NCI-H510A treated with DMSO at 0.1 percent for 48 hours (cell line): ENCODE measurements at regions not wholly inside any gene's neighbourhood (a gene's known extent, or its start where the extent isn't known, plus 50 kb on each side); places are given as distances from the start of the nearest gene placed in this dataset.
A peak's percentile ranks its signal among the peaks of the same experiment; 100 is the strongest.
"Not testable (repeated sequence)": the region's sequence is repeated elsewhere in the genome, so short reads cannot be mapped to it uniquely, and the experiment has no call there.

Source experiments
- DNase-seq: peaks from one replicate; lab custom pipeline; 2025; lab: John Stamatoyannopoulos, UW

GRCh38 chr2:21194147-21194546 lies 70.4 kb downstream of the TDRD15 start:
- DNase-seq, result no peak

GRCh38 chr2:21194858-21195271 lies 71.1 kb downstream of the TDRD15 start:
- no peak for DNase-seq

DNA sequence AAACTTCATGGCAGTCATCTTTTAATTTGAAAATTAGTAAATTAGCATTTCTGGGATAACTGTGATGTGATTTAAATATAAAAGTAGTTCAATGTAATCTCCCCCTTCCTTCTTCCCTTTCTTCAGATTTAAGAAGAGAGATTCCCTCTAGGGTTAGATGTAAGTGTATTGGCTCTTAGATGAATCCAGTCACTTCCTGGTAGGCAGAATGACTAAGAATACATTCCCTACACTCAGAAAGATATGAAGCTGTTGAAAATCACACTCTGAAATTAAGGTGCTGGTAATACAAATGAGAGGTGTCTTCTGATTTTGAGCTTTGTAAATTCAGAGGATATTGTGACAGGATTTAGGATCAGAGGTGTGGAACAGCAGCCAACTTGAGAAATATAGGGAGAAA lies 71.6 kb downstream of the TDRD15 start:
- DNase-seq, result no peak

GRCh38 chr2:21198637-21199036 lies 74.9 kb downstream of the TDRD15 start:
- DNase-seq, result no peak

GRCh38 chr2:21203976-21204375 lies 80.2 kb downstream of the TDRD15 start:
- DNase-seq, result no peak

DNA sequence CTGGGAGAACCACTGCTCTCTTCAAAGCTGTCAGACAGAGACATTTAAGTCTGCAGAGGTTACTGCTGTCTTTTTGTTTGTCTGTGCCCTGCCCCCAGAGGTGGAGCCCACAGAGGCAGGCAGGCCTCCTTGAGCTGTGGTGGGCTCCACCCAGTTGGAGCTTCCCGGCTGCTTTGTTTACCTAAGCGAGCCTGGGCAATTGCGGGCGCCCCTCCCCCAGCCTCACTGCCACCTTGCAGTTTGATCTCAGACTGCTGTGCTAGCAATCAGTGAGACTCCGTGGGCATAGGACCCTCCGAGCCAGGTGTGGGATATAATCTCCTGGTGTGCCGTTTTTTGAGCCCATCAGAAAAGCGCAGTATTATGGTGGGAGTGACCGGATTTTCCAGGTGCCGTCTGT lies 90.3 kb downstream of the TDRD15 start:
- not testable (repeated sequence) for DNase-seq

DNA sequence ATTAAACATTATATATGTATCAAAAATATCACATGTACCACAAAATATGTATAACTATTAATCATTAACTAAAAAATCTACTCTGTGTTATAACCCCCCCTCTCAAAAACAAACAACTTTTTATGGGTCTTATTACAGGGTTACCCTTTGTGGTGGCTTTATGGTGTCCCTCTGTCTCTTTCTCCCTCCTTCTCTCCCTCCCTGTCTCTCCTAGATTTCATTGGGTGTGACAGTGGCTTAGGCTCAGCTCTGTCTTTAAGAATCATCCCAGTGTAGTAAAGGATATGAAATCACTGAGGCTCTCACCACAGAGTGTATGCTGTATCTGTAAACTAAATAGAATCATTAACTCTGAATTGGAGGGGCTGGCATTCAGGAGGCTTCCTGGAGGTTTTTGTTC lies 93.7 kb downstream of the TDRD15 start:
- DNase-seq, result no peak

GRCh38 chr2:21220930-21221329 lies 97.2 kb downstream of the TDRD15 start:
- DNase-seq, result no peak

DNA sequence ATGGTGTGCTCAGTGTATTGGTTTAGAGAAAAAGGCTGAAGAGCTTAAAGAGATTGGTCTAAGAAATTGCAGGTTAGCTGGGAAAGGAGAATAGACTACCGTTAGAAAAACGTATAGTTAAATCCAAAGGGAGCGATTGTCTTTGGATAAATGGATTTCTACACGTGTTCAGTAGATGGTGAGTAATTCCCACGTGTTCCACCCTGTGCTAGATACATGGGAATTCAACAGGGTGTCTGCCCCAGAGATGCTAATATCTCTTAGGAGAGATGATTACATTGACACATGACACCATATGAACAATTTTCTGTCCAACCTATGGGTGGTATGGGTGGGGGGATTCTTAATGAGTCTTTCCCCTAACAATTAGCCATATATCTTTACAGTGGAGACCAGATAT lies 99.8 kb downstream of the TDRD15 start:
- DNase-seq, result no peak

- DNase-seq, result no peak
Observed at GRCh38 chr2:21228041-21228895, 104.5 kb downstream of the TDRD15 start.

DNA sequence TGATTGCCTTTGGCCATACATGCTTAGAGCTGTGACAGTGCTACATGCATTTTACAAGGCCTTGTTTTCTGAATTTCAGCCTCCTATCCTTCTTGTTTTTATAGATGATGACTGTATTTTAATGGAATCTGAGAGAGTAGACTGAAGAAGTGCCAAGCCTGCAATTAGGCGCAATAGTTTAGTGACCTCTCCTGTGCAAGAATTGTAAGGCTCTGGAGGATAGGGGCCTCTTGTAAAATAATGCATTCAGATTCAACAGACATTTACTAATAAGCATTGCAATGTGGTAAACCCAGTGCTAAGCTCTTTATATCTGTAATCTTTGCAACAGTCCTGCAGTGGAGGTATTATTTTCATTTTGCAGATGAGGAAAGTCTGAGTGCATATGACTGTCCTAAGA lies 105.5 kb downstream of the TDRD15 start:
- no peak for DNase-seq

DNA sequence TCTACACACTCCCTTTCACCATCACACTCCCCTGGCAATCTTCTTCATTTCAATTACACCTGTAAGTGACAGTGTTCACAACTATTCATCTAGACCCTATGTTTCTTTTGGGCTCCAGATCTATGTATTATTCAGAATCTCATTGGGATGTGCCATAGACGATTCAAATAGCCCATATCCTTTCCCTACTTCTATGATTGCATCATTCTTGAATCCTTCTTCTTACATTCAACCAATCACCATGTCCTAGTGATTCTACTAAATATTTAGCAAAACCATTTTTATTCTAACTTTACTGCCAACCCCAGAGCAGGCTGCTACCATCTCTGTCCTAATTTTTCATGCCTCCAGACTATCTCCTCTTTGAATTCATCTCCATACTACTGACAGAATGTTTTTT lies 106.4 kb downstream of the TDRD15 start:
- no peak for DNase-seq

DNA sequence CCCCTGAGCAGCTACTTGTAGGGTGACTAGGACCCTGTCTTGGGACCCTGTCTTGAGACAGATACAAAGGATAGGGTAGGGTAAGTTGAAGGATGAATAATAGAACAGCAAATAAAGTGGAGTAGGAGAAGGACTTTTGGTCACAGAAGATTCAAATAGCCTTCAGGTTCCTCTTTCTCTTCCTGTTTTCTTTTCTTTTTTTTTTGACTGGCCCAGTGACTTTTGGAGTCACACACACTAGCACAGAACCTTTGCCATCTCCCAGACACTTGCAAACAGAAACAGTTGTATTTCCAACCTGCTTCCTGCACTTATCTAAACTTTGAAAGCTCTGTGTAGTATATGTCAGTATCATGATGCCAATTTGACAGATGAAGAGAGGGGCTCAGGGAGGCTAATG lies 108.2 kb downstream of the TDRD15 start:
- no peak for DNase-seq

- DNase-seq, result no peak
Observed at GRCh38 chr2:21233194-21233593, 109.4 kb downstream of the TDRD15 start.

DNA sequence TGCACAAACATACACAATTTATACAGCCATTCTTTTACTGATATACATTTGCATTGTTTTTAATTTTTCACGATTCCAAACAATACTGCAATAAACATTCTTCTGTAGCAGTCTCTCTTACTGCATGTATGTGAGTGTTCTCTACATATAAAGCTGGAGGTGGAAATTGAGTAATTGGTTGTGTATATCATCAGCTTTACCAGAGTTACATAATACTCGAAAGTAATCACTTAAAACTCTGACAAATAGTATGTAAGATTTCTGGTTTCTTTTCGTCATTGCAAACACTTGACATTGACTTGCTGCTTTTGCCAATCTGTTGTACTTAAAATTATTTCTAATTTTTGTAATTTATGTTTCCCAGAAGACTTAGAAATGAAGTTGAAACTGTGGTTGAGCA lies 110.2 kb downstream of the TDRD15 start:
- no peak for DNase-seq

DNA sequence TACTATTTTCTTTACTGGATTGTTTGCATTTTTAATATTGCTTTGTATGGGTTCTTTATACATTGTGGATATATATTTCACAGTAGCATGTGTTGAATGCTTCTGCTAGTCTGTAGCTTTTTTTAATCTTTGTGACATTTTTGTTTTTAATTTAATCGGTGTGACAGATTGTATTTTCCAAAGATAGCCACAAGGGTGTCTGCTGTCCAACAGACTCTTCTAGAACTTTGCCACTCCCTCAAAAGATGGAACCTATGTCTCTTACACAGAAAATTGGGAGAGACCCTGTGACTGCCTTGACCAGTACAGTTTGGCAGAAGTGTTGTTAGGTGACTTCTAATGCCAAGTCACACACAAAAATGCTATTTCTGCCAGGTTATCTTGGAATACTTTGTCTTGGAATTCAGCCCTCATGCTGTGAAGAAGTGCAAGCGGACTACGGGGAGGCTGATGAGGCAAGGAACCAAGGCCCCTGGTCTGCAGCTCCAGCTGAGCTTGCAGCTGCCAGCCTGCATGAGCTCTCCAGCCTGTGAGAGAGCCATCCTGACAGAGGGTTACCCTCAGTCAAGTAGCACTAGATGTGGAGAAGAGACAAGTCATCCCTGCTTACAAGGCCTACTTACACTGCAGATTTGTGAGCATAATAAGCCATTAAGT lies 110.8 kb downstream of the TDRD15 start:
- DNase-seq, result no peak

- DNase-seq, result not testable (repeated sequence)
Observed at GRCh38 chr2:21239749-21240148, 116.0 kb downstream of the TDRD15 start.

DNA sequence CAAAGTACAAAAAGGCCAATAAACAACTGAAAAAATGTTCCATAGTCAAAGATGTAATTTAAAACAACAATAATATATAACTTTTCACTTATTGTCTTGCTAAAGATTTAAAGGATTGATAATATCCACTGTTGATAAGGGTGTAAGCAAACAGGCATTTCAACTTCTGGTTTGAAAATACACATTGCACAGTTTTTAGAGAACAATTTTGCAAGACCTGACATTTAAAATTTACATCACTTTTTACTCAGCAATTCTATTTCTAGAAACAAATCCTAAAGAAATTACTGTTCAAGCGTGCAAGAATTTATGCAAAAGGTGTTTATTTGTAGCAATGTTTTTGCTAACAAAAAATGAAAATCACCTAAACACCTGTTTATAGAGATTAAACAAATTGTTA lies 120.4 kb downstream of the TDRD15 start:
- no peak for DNase-seq

- no peak for DNase-seq
Observed at GRCh38 chr2:21245565-21245964, 121.8 kb downstream of the TDRD15 start.

DNA sequence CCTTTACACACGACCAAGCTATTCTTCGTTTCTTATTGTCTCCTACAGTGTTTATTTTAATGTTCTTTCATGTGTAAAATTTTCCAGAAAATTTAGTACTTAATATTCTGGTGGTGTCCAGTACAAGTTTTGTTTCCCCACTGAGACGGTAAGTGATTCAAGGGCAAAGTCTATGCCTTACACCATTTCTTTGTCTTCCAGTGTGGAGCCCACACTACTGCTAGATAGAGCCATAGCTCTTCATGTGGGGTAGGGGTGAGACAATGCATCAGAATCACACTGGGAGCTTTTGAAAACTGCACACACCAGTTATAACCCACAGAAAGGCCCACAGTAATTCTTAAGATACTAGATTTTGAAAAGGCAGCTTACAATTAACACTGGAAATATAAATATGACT lies 125.6 kb downstream of the TDRD15 start:
- no peak for DNase-seq

GRCh38 chr2:21250673-21251072 lies 126.9 kb downstream of the TDRD15 start:
- no peak for DNase-seq

DNA sequence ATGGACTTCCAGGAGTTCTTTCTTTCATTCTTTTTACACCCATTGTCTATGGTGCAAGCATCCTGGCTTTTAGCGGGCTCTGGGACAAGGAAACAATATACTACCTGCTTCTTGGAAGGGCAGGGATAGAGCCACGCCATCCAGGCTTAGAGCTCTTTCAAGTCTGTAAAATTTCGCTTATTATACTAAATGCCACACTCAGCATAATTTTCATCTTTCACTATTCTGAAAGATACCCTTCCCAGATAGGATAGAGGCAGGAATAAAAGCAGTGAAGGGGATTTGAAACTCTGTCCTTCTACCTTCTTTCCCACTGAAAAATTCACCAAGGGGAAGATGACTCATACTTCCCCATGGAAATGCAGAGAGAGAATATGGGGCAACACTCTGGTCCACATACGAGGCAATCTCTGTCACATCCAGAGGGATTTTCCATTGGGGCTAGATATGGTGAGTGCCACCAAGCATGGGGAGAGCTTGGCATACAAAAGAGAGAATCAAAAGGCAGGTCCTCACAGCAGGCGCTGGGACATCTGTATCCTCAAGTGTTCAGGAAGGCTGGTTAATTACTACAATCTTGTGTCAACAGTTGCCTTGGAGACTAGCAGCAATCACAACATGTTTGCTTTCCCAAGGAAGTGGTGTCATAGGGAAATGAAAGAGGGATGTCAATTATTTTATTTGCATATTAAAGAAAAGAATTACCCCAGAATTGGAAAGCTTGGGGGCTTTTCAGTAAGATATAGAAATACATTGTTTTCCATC lies 127.6 kb downstream of the TDRD15 start:
- peak; percentile 82 for DNase-seq
